K562 (cell line): ENCODE measurements at regions not wholly inside any gene's neighbourhood (a gene's known extent, or its start where the extent isn't known, plus 50 kb on each side); places are given as distances from the start of the nearest gene placed in this dataset.

Source experiments
- ATAC-seq: fragments of 200-7000 bp; cut with Tn5 transposase; 3 replicates; pipeline ENCODE4 v1.9.1; 2020; ENCODE audit warnings: moderate library complexity
- BruUV-seq: library from RNA; stranded (reverse); fragments of 400-500 nt; replicated peaks from 2 replicates; lab custom pipeline; 2021; lab: Mats Ljungman, UMichigan
- CTCF ChIA-PET: fragments of 300-600 bp; formaldehyde crosslinking; extraction: SDS; loops from one replicate; lab custom pipeline; 2021; ENCODE audit warnings: low intra/inter-chr PET ratio; lab: Yijun Ruan, JAX
- POLR2A ChIA-PET: fragments of 300-600, 350-650 bp; sonication (Branson Sonifier 250); formaldehyde crosslinking; extraction: SDS; loops from one replicate; lab custom pipeline; 2021; ENCODE audit warnings: antibody characterized with exemption, inconsistent platforms; lab: Yijun Ruan, JAX
- DNase-seq, 4 experiments: peaks; one replicate each; pipeline versions ENCODE4 v3.0.0 to v3.0.0-alpha.2; 2011 to 2018; ENCODE audit warnings: low spot score in 3 of 4, mixed read lengths in 3 of 4; ENCODE audit errors: extremely low read depth in 1 of 4
- FAIRE-seq: peaks from 2 replicates; lab custom pipeline; 2011; peaks lifted over from hg19 to GRCh38; lab: Jason Lieb, UNC
- H2AFZ ChIP-seq: 2 replicates; pipeline ENCODE4 v1.6.0; 2011; ENCODE audit warnings: low read depth, low read length, control low read depth, inconsistent platforms
- H3K27ac ChIP-seq: fragments of 200-600 bp; 3 replicates; pipeline ENCODE4 v1.8.0; 2011; ENCODE audit warnings: low read depth, mild to moderate bottlenecking, control low read depth, inconsistent platforms, low read length, moderate library complexity, mixed read lengths; ENCODE audit errors: extremely low read depth
- H3K27me3 ChIP-seq, 2 experiments: fragments of 300-600 bp in 1 of 2; 2 replicates in 1 of 2; 3 replicates in 1 of 2; pipeline versions ENCODE4 v1.6.0 to v1.8.0; 2011; ENCODE audit warnings: inconsistent platforms in 2 of 2, low read length in 2 of 2, mild to moderate bottlenecking in 1 of 2, mixed read lengths in 1 of 2, moderate library complexity in 1 of 2; ENCODE audit not compliant: control insufficient read depth in 2 of 2, insufficient read depth in 2 of 2
- H3K36me3 ChIP-seq: fragments of 300-600 bp; 3 replicates; pipeline ENCODE4 v1.8.0; 2011; ENCODE audit warnings: mild to moderate bottlenecking, low read length, inconsistent platforms; ENCODE audit not compliant: control insufficient read depth, insufficient read depth
- H3K4me1 ChIP-seq, 2 experiments: fragments of 200-600 bp in 1 of 2; replicated peaks in 1 of 2; 2 replicates in 1 of 2; 3 replicates in 1 of 2; pipeline versions ENCODE4 v1.5.1 to v1.8.0; 2011; ENCODE audit warnings: inconsistent platforms in 2 of 2, low read length in 2 of 2, mild to moderate bottlenecking in 1 of 2, mixed read lengths in 1 of 2, moderate library complexity in 1 of 2; ENCODE audit not compliant: control insufficient read depth in 2 of 2, insufficient read depth in 2 of 2
- H3K4me2 ChIP-seq: 2 replicates; pipeline ENCODE4 v1.6.1; 2011; ENCODE audit warnings: low read length, control low read depth, inconsistent platforms, mixed read lengths; ENCODE audit not compliant: insufficient read depth
- H3K4me3 ChIP-seq: fragments of 200-600 bp; sonication (generic), shearing (Covaris generic); 2 replicates; pipeline ENCODE4 v1.5.1; 2016; ENCODE audit warnings: control low read depth, inconsistent platforms
- H3K79me2 ChIP-seq: fragments of 200-600 bp; 3 replicates; pipeline ENCODE4 v1.8.0; 2011; ENCODE audit warnings: low read length, inconsistent platforms; ENCODE audit not compliant: control insufficient read depth, insufficient read depth
- H3K9ac ChIP-seq, 2 experiments: 2 replicates each; pipeline versions ENCODE4 v1.6.0 to v1.6.1; 2011; ENCODE audit warnings: low read depth in 2 of 2, low read length in 2 of 2, control low read depth in 1 of 2, inconsistent platforms in 1 of 2, mild to moderate bottlenecking in 1 of 2, mixed read lengths in 1 of 2; ENCODE audit not compliant: insufficient read depth in 1 of 2
- H3K9me1 ChIP-seq: one replicate; pipeline ENCODE4 v1.6.0; 2011; ENCODE audit warnings: inconsistent platforms, mild to moderate bottlenecking, low read length, moderate library complexity; ENCODE audit not compliant: control insufficient read depth, insufficient read depth
- H3K9me3 ChIP-seq: replicated peaks from 2 replicates; pipeline ENCODE4 v1.5.1; 2011; ENCODE audit warnings: low read depth, low read length, inconsistent platforms; ENCODE audit not compliant: control insufficient read depth, insufficient read depth
- H4K20me1 ChIP-seq: replicated peaks from 2 replicates; pipeline ENCODE4 v1.6.1; 2011; ENCODE audit warnings: low read length, inconsistent platforms, mixed read lengths; ENCODE audit not compliant: control insufficient read depth, insufficient read depth
- HLTF ChIP-seq: fragments of 450-650 bp; IDR thresholded peaks from 2 replicates; pipeline ENCODE4 v1.6.1; 2016
- HOXB6 ChIP-seq: fragments of 250-450 bp; sonication (Bioruptor Pico); IDR thresholded peaks from 2 replicates; pipeline ENCODE4 v1.5.1; 2022; ENCODE audit warnings: mild to moderate bottlenecking, borderline replicate concordance
- MTF1 ChIP-seq: fragments of 250-450 bp; sonication (Bioruptor Pico); IDR thresholded peaks from 2 replicates; pipeline ENCODE4 v1.9.0; 2021; ENCODE audit warnings: moderate library complexity, mild to moderate bottlenecking, inconsistent platforms, borderline replicate concordance
- NEUROD1 ChIP-seq: fragments of 150-350 bp; IDR thresholded peaks from 2 replicates; pipeline ENCODE4 v1.6.1; 2014; ENCODE audit warnings: borderline replicate concordance, low read length, low read depth; ENCODE audit not compliant: partially characterized antibody
- SIRT6 ChIP-seq: IDR thresholded peaks from one replicate; pipeline ENCODE4 v1.6.1; 2012; ENCODE audit warnings: low read depth, mild to moderate bottlenecking, control low read depth, inconsistent platforms, low read length, moderate library complexity
- VEZF1 ChIP-seq: fragments of 200-800 bp; sonication (Bioruptor generic); IDR thresholded peaks from 2 replicates; pipeline ENCODE4 v1.6.1; 2017; ENCODE audit warnings: missing genetic modification characterization, missing compliant biosample characterization
- ZC3H8 ChIP-seq: fragments of 450-650 bp; IDR thresholded peaks from 2 replicates; pipeline ENCODE4 v1.6.1; 2017
- WGBS: fragments of 100-300 bp; shearing (Covaris generic); methylation state at CpG from one replicate; pipeline ENCODE4 v1.1.6; 2016; ENCODE audit warnings: low coverage, mixed read lengths; ENCODE audit not compliant: insufficient coverage; ENCODE audit errors: missing lambda C conversion rate; 5-methylcytosine and 5-hydroxymethylcytosine counted together
- in situ Hi-C: fragments of 300-500 bp; cut with MboI; formaldehyde crosslinking; loops from 4 replicates; pipeline ENCODE4 v1.15.0; 2018; ENCODE audit warnings: inconsistent platforms, mixed read lengths
- intact Hi-C: fragments of 100-400 bp; cut with micrococcal nuclease; formaldehyde crosslinking; loops from 2 replicates; pipeline ENCODE4 v1.14.2; 2022
- TF ChIP-seq, protein P1 (sequence below): IDR thresholded peaks from 2 replicates; pipeline ENCODE4 v1.6.1; 2011; ENCODE audit not compliant: insufficient read length; ENCODE audit errors: extremely low read depth

- Histone ChIP-seq H3K4me2 (no peak overlapping the region), H3K9me3 (no peaks in the 10 kb centered on the region), H3K27ac (no peak overlapping the region), H3K4me1 (no peaks in the 10 kb centered on the region), H3K9ac (no peak overlapping the region), H3K79me2 (no peaks in the 10 kb centered on the region), H3K27me3 (no peaks in the 10 kb centered on the region), H4K20me1 (no peaks in the 10 kb centered on the region), H3K4me3 (no peak overlapping the region), H3K9me1 (no peaks in the 10 kb centered on the region), H3K36me3 (no peaks in the 10 kb centered on the region), H2AFZ (no peak overlapping the region)
- TF ChIP-seq NEUROD1 = no peak
- no peak for TF ChIP-seq ZC3H8
- TF ChIP-seq VEZF1 (CRISPR knock-in tag) = no peak
- TF ChIP-seq, protein P1, sequence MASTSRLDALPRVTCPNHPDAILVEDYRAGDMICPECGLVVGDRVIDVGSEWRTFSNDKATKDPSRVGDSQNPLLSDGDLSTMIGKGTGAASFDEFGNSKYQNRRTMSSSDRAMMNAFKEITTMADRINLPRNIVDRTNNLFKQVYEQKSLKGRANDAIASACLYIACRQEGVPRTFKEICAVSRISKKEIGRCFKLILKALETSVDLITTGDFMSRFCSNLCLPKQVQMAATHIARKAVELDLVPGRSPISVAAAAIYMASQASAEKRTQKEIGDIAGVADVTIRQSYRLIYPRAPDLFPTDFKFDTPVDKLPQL = no peak
- no peak for TF ChIP-seq HOXB6 (CRISPR knock-in tag)
- no peak for TF ChIP-seq SIRT6
- TF ChIP-seq MTF1 (CRISPR knock-in tag) = no peak
- no peak for TF ChIP-seq HLTF
- no peak for ATAC-seq
- ChIA-PET CTCF (no interaction called here), POLR2A (interaction anchor here (0.6 kb wide), 1 partner anchor 12 kb away, joined by 3 read pairs; no protein-coding TSS in a partner anchor)
- FAIRE-seq = no peak
- 0% methylated on average over 1 of the region's 1 CpG for WGBS
- BruUV-seq = no TSS peak
- no peak for DNase-seq
- intact Hi-C loops (no loop called here), in situ Hi-C loops (no loop called here)
These were observed 141.7 kb upstream of the NDN start for GRCh38 chr15:23828786-23829185.
